Trophoblast cell (in vitro differentiated cells and primary cell): ENCODE measurements at regions not wholly inside any gene's neighbourhood (a gene's known extent, or its start where the extent isn't known, plus 50 kb on each side); places are given as distances from the start of the nearest gene placed in this dataset.

Source experiments
- DNase-seq, 2 donors: peaks; one replicate each; pipeline ENCODE4 v3.0.0-alpha.2; 2016
- H2AFZ ChIP-seq: 2 replicates; pipeline ENCODE4 v1.6.1; 2013; ENCODE audit warnings: low read length, moderate library complexity, mild to moderate bottlenecking; ENCODE audit not compliant: insufficient read depth, poor library complexity
- H2AK5ac ChIP-seq: 2 replicates; pipeline ENCODE4 v1.6.1; 2013; ENCODE audit warnings: mild to moderate bottlenecking, low read length
- H2BK120ac ChIP-seq: 2 replicates; pipeline ENCODE4 v1.6.1; 2013; ENCODE audit warnings: low read length, mild to moderate bottlenecking, moderate library complexity; ENCODE audit not compliant: insufficient read depth, poor library complexity
- H2BK12ac ChIP-seq: 2 replicates; pipeline ENCODE4 v1.6.1; 2013; ENCODE audit warnings: mild to moderate bottlenecking, low read length, moderate library complexity
- H2BK5ac ChIP-seq: 2 replicates; pipeline ENCODE4 v1.6.1; 2013; ENCODE audit warnings: low read length, low read depth, moderate library complexity, mild to moderate bottlenecking; ENCODE audit not compliant: poor library complexity
- H3K14ac ChIP-seq: 2 replicates; pipeline ENCODE4 v1.6.1; 2013; ENCODE audit warnings: mild to moderate bottlenecking, low read length
- H3K18ac ChIP-seq: 2 replicates; pipeline ENCODE4 v1.6.1; 2013; ENCODE audit warnings: mild to moderate bottlenecking, low read length
- H3K23ac ChIP-seq: 2 replicates; pipeline ENCODE4 v1.6.1; 2013; ENCODE audit warnings: low read length
- H3K27ac ChIP-seq: 2 replicates; pipeline ENCODE4 v1.5.1; 2013; ENCODE audit warnings: low read depth, mild to moderate bottlenecking, inconsistent platforms, low read length, moderate library complexity
- H3K27me3 ChIP-seq: 2 replicates; pipeline ENCODE4 v1.6.1; 2013; ENCODE audit warnings: inconsistent platforms, mild to moderate bottlenecking, low read length, moderate library complexity; ENCODE audit not compliant: insufficient read depth
- H3K36me3 ChIP-seq, 2 experiments: 1 replicate in 1 of 2; 2 replicates in 1 of 2; pipeline ENCODE4 v1.6.1; 2013; ENCODE audit warnings: low read length in 2 of 2, mild to moderate bottlenecking in 2 of 2, moderate library complexity in 1 of 2; ENCODE audit not compliant: insufficient read depth in 2 of 2, control insufficient read depth in 1 of 2
- H3K4ac ChIP-seq: 2 replicates; pipeline ENCODE4 v1.6.1; 2013; ENCODE audit warnings: low read depth, mild to moderate bottlenecking, low read length, moderate library complexity
- H3K4me1 ChIP-seq, 2 experiments: 1 replicate in 1 of 2; 2 replicates in 1 of 2; pipeline ENCODE4 v1.6.1; 2013; ENCODE audit warnings: low read length in 2 of 2, mild to moderate bottlenecking in 2 of 2, moderate library complexity in 1 of 2; ENCODE audit not compliant: insufficient read depth in 2 of 2, control insufficient read depth in 1 of 2
- H3K4me2 ChIP-seq: 2 replicates; pipeline ENCODE4 v1.6.1; 2013; ENCODE audit warnings: inconsistent platforms, mild to moderate bottlenecking, low read length, moderate library complexity
- H3K4me3 ChIP-seq: 2 replicates; pipeline ENCODE4 v1.5.1; 2013; ENCODE audit warnings: mild to moderate bottlenecking, low read depth, low read length, inconsistent platforms
- H3K79me1 ChIP-seq: one replicate; pipeline ENCODE4 v1.6.1; 2013; ENCODE audit warnings: low read length
- H3K79me2 ChIP-seq: 2 replicates; pipeline ENCODE4 v1.6.1; 2013; ENCODE audit warnings: low read length, mild to moderate bottlenecking; ENCODE audit not compliant: control insufficient read depth, insufficient read depth, poor library complexity
- H3K9ac ChIP-seq: 2 replicates; pipeline ENCODE4 v1.6.1; 2013; ENCODE audit warnings: mild to moderate bottlenecking, low read length
- H3K9me3 ChIP-seq: 2 replicates; pipeline ENCODE4 v1.6.1; 2013; ENCODE audit warnings: low read depth, mild to moderate bottlenecking, control low read depth, inconsistent platforms, low read length; ENCODE audit not compliant: insufficient read depth
- H4K12ac ChIP-seq: 2 replicates; pipeline ENCODE4 v1.6.1; 2013; ENCODE audit warnings: low read depth, mild to moderate bottlenecking, low read length, moderate library complexity
- H4K8ac ChIP-seq: 2 replicates; pipeline ENCODE4 v1.6.1; 2013; ENCODE audit warnings: low read depth, mild to moderate bottlenecking, low read length, moderate library complexity
- H4K91ac ChIP-seq: one replicate; pipeline ENCODE4 v1.6.1; 2013; ENCODE audit warnings: low read depth, mild to moderate bottlenecking, low read length, moderate library complexity
- WGBS: extraction: QIAGEN DNeasy Blood & Tissue Kit; methylation state at CpG from one replicate; pipeline ENCODE4 v1.1.7; 2013; ENCODE audit warnings: missing lambda C conversion rate; ENCODE audit not compliant: insufficient read length, insufficient coverage; ENCODE audit errors: extremely low coverage; 5-methylcytosine and 5-hydroxymethylcytosine counted together

- H4K12ac ChIP-seq, result no peak overlapping the region
- WGBS, result no CpG with 5 or more reads among the region's 2 CpGs
- no peak overlapping the region for H3K23ac ChIP-seq
Observed at GRCh38 chr6:140490081-140490480, 1115.6 kb upstream of the CITED2 start.

GRCh38 chr6:140487586-140487985 is 1113.1 kb upstream of the CITED2 start:
- peaks cover 0 to 2% of the 10 kb centered on the region in 2 experiments for H3K4me1 ChIP-seq
- no peak overlapping the region for H3K9ac ChIP-seq
- H3K36me3 ChIP-seq, result no peaks in the 10 kb centered on the region
- no CpG with 5 or more reads among the region's 2 CpGs for WGBS
- H2BK5ac ChIP-seq, result peak overlapping the region; percentile 57
- H3K18ac ChIP-seq, result no peak overlapping the region
- no peak overlapping the region for H2AFZ ChIP-seq
- no peak overlapping the region for H2BK120ac ChIP-seq
- H4K8ac ChIP-seq, result no peak overlapping the region
- DNase-seq, result no peak
- H3K4me3 ChIP-seq, result no peak overlapping the region
- no peak overlapping the region for H4K91ac ChIP-seq
- H4K12ac ChIP-seq, result no peak overlapping the region
- H3K4me2 ChIP-seq, result no peak overlapping the region
- no peaks in the 10 kb centered on the region for H3K79me2 ChIP-seq
- peaks cover 4% of the 10 kb centered on the region for H3K9me3 ChIP-seq
- H3K4ac ChIP-seq, result no peak overlapping the region
- H3K27me3 ChIP-seq, result no peaks in the 10 kb centered on the region
- peak overlapping the region; percentile 8 for H2BK12ac ChIP-seq
- H3K27ac ChIP-seq, result no peak overlapping the region
- H3K14ac ChIP-seq, result no peak overlapping the region
- peaks cover 2% of the 10 kb centered on the region for H3K79me1 ChIP-seq
- H2AK5ac ChIP-seq, result no peak overlapping the region
- H3K23ac ChIP-seq, result no peak overlapping the region

More at GRCh38 chr6:140490081-140490480, 1115.6 kb upstream of the CITED2 start:
- Histone ChIP-seq H3K36me3 (no peaks in the 10 kb centered on the region), H3K79me2 (no peaks in the 10 kb centered on the region), H4K8ac (no peak overlapping the region), H3K9me3 (peaks cover 4% of the 10 kb centered on the region), H2BK5ac (no peak overlapping the region), H3K18ac (no peak overlapping the region), H3K4me1 (peaks cover 0 to 2% of the 10 kb centered on the region in 2 experiments), H3K4ac (no peak overlapping the region), H3K9ac (no peak overlapping the region), H3K79me1 (no peaks in the 10 kb centered on the region), H3K27me3 (no peaks in the 10 kb centered on the region), H3K4me3 (no peak overlapping the region), H3K14ac (no peak overlapping the region), H2AFZ (no peak overlapping the region), H3K4me2 (no peak overlapping the region), H2AK5ac (no peak overlapping the region), H4K91ac (no peak overlapping the region), H2BK12ac (no peak overlapping the region), H3K27ac (no peak overlapping the region), H2BK120ac (no peak overlapping the region)
- DNase-seq, result no peak

GRCh38 chr6:140486450-140487361 is 1112.3 kb upstream of the CITED2 start:
- Histone ChIP-seq H3K27ac (no peak overlapping the region), H3K23ac (no peak overlapping the region), H3K4me3 (no peak overlapping the region), H2AK5ac (no peak overlapping the region), H2BK5ac (no peak overlapping the region), H3K79me1 (peaks cover 2% of the 10 kb centered on the region), H3K4ac (no peak overlapping the region), H3K18ac (no peak overlapping the region), H3K4me2 (no peak overlapping the region), H2BK12ac (no peak overlapping the region), H4K91ac (no peak overlapping the region), H3K14ac (no peak overlapping the region), H2BK120ac (no peak overlapping the region), H3K27me3 (no peaks in the 10 kb centered on the region), H4K8ac (no peak overlapping the region), H2AFZ (no peak overlapping the region), H3K79me2 (no peaks in the 10 kb centered on the region), H3K4me1 (peaks cover 0 to 2% of the 10 kb centered on the region in 2 experiments), H3K36me3 (no peaks in the 10 kb centered on the region), H4K12ac (no peak overlapping the region), H3K9ac (no peak overlapping the region), H3K9me3 (peaks cover 4% of the 10 kb centered on the region)
- WGBS, result no CpG with 5 or more reads among the region's 3 CpGs
- peak; percentile 9 to 55 for DNase-seq

DNA sequence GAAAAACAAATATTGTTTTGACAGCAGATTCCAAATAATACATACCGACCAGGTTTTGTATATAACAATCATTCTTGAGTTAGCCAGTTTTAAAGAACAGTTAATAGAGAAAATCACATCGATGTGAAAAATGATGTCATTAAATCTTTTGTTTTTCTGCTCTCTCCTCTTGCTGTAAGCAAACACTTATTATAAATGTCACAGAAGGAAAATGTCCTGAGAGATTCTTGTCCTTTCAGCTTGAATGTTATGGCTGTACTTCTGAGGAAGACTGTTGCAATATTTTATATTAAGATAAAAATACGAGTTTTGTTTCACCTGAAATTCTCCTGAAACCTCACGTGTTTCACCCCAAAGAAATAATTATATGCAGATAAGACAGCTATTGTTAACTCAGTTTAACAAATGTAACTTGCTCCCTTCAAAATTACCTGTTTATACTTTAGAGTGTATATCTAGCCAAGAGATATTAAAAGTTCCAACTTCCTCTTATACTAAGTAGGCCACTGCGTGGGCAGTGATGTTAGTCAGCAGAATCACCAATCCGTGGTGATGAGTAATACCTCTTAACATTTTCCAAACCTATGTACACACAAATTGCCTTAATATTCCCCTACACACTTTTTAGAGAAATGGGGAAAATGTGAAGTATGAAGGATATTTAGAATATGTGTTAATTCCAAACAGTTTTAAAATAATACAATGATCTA is 1111.4 kb upstream of the CITED2 start:
- no peak overlapping the region for H3K4me2 ChIP-seq

More for the DNA sequence above, 1111.4 kb upstream of the CITED2 start:
- Histone ChIP-seq H3K27ac (no peak overlapping the region), H3K4me1 (peaks cover 0 to 2% of the 10 kb centered on the region in 2 experiments), H3K36me3 (no peaks in the 10 kb centered on the region), H3K14ac (no peak overlapping the region), H4K91ac (no peak overlapping the region), H2AK5ac (no peak overlapping the region), H3K18ac (no peak overlapping the region), H2AFZ (no peak overlapping the region), H3K79me2 (no peaks in the 10 kb centered on the region), H3K79me1 (peaks cover 2% of the 10 kb centered on the region), H3K27me3 (no peaks in the 10 kb centered on the region), H4K12ac (no peak overlapping the region), H3K4me3 (no peak overlapping the region), H4K8ac (no peak overlapping the region), H3K9me3 (peaks cover 4% of the 10 kb centered on the region), H3K23ac (no peak overlapping the region), H2BK5ac (no peak overlapping the region), H2BK12ac (no peak overlapping the region), H3K9ac (no peak overlapping the region), H2BK120ac (no peak overlapping the region), H3K4ac (no peak overlapping the region)
- no CpG with 5 or more reads among the region's 6 CpGs for WGBS
- peak; percentile 56 to 85 for DNase-seq
